ENCODE measurements at regions not wholly inside any gene's neighbourhood (a gene's known extent, or its start where the extent isn't known, plus 50 kb on each side); places are given as distances from the start of the nearest gene placed in this dataset.

DNA sequence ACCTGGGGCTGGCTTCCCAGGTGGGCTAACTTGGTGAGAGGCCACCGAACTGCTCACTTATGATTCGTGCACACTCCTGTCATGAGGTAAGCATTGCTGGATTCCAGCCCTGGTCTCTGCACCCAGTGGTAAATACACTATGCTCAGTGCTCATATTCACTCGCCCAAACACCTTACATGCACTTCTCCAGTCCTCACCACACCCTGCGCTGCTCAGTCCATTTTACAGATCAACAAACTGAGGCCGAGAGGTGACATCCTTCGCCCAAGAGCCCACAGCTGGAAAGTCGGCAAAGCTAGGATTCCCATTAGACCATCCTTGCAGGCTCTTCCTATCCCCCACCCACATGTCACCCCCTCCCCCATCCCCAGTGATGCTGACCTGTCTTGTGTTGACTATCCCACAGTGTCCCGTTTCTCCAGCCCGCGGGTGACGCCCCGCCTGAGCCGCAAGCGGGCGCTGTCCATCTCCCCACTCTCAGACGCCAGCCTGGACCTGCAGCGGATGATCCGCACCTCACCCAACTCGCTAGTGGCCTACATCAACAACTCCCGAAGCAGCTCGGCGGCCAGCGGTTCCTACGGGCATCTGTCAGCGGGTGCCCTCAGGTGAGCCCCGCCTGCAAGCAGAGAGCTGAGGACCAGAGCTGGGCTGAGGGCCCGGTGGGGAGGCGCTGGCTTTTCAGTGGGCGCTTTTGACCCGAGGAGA, 232.8 kb downstream of the GLI2 start:
- H3K27me3 ChIP-seq (ENCODE audit: control insufficient read depth in 1 of 2, insufficient read depth in 2 of 2, low read length in 2 of 2), result no peaks in the 10 kb centered on the region
- H3K4me1 ChIP-seq (ENCODE audit: control insufficient read depth, insufficient read depth, low read length), result no peaks in the 10 kb centered on the region
- H3K4me3 ChIP-seq (ENCODE audit: low read length in 2 of 2), result no peak overlapping the region
- H3K9ac ChIP-seq (ENCODE audit: low read length in 2 of 2), result no peak overlapping the region
- H3K36me3 ChIP-seq (ENCODE audit: control insufficient read depth in 2 of 2, insufficient read depth in 2 of 2, low read length in 2 of 2), result peaks cover 23 to 47% of the 10 kb centered on the region in 2 donors
- H3K9me3 ChIP-seq (ENCODE audit: control insufficient read depth in 2 of 2, low read length in 2 of 2), result no peaks in the 10 kb centered on the region
- H3K27ac ChIP-seq (ENCODE audit: low read length), result no peak overlapping the region

- Histone ChIP-seq H3K9ac (ENCODE audit: low read length in 2 of 2) (no peak overlapping the region), H3K27me3 (ENCODE audit: control insufficient read depth in 1 of 2, insufficient read depth in 2 of 2, low read length in 2 of 2) (no peaks in the 10 kb centered on the region), H3K27ac (ENCODE audit: low read length) (no peak overlapping the region), H3K4me3 (ENCODE audit: low read length in 2 of 2) (no peak overlapping the region), H3K9me3 (ENCODE audit: control insufficient read depth in 2 of 2, low read length in 2 of 2) (no peaks in the 10 kb centered on the region), H3K4me1 (ENCODE audit: control insufficient read depth, insufficient read depth, low read length) (no peaks in the 10 kb centered on the region), H3K36me3 (ENCODE audit: control insufficient read depth in 2 of 2, insufficient read depth in 2 of 2, low read length in 2 of 2) (peaks cover 28 to 57% of the 10 kb centered on the region in 2 donors)
These were observed 234.1 kb downstream of the GLI2 start for GRCh38 chr2:120969613-120970355.

DNA sequence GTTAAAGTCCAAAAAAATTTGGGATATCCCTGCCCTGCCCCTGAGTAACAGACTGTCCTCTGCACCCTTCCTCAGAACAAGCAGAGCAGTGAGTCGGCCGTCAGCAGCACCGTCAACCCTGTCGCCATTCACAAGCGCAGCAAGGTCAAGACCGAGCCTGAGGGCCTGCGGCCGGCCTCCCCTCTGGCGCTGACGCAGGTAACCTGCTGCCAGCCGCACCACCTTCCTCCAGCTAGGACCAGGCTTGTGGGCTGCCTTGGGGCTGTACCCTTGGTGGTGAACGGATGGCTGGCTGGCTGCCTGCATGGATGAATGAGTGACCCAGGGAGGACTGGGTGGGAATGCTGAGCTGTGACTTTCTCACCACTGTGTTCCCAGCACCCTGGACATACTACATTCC, 236.2 kb downstream of the GLI2 start:
- Histone ChIP-seq H3K9ac (ENCODE audit: low read length in 2 of 2) (no peak overlapping the region), H3K27me3 (ENCODE audit: control insufficient read depth in 1 of 2, insufficient read depth in 2 of 2, low read length in 2 of 2) (no peaks in the 10 kb centered on the region), H3K4me1 (ENCODE audit: control insufficient read depth, insufficient read depth, low read length) (no peaks in the 10 kb centered on the region), H3K9me3 (ENCODE audit: control insufficient read depth in 2 of 2, low read length in 2 of 2) (no peaks in the 10 kb centered on the region), H3K27ac (ENCODE audit: low read length) (no peak overlapping the region), H3K4me3 (ENCODE audit: low read length in 2 of 2) (no peak overlapping the region), H3K36me3 (ENCODE audit: control insufficient read depth in 2 of 2, insufficient read depth in 2 of 2, low read length in 2 of 2) (peaks cover 40 to 67% of the 10 kb centered on the region in 2 donors)

- H3K27ac ChIP-seq (ENCODE audit: low read length), result no peak overlapping the region
- no peaks in the 10 kb centered on the region for H3K27me3 ChIP-seq (ENCODE audit: control insufficient read depth in 1 of 2, insufficient read depth in 2 of 2, low read length in 2 of 2)
- no peaks in the 10 kb centered on the region for H3K9me3 ChIP-seq (ENCODE audit: control insufficient read depth in 2 of 2, low read length in 2 of 2)
- no peaks in the 10 kb centered on the region for H3K4me1 ChIP-seq (ENCODE audit: control insufficient read depth, insufficient read depth, low read length)
- H3K9ac ChIP-seq (ENCODE audit: low read length in 2 of 2), result no peak overlapping the region
- no peak overlapping the region for H3K4me3 ChIP-seq (ENCODE audit: low read length in 2 of 2)
- H3K36me3 ChIP-seq (ENCODE audit: control insufficient read depth in 2 of 2, insufficient read depth in 2 of 2, low read length in 2 of 2), result peaks cover 40 to 69% of the 10 kb centered on the region in 2 donors
These were observed 236.6 kb downstream of the GLI2 start for GRCh38 chr2:120972286-120972685.

- Histone ChIP-seq H3K9ac (ENCODE audit: low read length in 2 of 2) (no peak overlapping the region), H3K9me3 (ENCODE audit: control insufficient read depth in 2 of 2, low read length in 2 of 2) (no peaks in the 10 kb centered on the region), H3K4me3 (ENCODE audit: low read length in 2 of 2) (no peak overlapping the region), H3K4me1 (ENCODE audit: control insufficient read depth, insufficient read depth, low read length) (no peaks in the 10 kb centered on the region), H3K36me3 (ENCODE audit: control insufficient read depth in 2 of 2, insufficient read depth in 2 of 2, low read length in 2 of 2) (peaks cover 40 to 72% of the 10 kb centered on the region in 2 donors), H3K27ac (ENCODE audit: low read length) (no peak overlapping the region), H3K27me3 (ENCODE audit: control insufficient read depth in 1 of 2, insufficient read depth in 2 of 2, low read length in 2 of 2) (no peaks in the 10 kb centered on the region)
These were observed 237.5 kb downstream of the GLI2 start for GRCh38 chr2:120973196-120973595.

DNA sequence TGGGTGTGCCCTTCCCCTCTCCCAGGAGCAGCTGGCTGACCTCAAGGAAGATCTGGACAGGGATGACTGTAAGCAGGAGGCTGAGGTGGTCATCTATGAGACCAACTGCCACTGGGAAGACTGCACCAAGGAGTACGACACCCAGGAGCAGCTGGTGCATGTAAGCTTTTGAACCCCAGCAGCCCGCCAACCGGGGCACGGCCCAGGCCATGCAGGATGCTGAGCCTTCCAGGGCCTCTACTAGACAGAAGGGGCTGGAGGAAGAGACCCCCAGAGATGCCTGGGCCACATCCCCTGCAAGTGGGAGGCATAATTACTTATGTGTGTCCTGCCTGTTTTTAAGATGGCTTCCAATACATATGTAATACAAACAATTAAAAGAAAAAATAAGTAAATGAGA, 239.3 kb downstream of the GLI2 start:
- no peak overlapping the region for H3K27ac ChIP-seq (ENCODE audit: low read length)
- H3K9me3 ChIP-seq (ENCODE audit: control insufficient read depth in 2 of 2, low read length in 2 of 2), result no peaks in the 10 kb centered on the region
- H3K36me3 ChIP-seq (ENCODE audit: control insufficient read depth in 2 of 2, insufficient read depth in 2 of 2, low read length in 2 of 2), result peaks cover 40 to 65% of the 10 kb centered on the region in 2 donors
- no peak overlapping the region for H3K9ac ChIP-seq (ENCODE audit: low read length in 2 of 2)
- H3K27me3 ChIP-seq (ENCODE audit: control insufficient read depth in 1 of 2, insufficient read depth in 2 of 2, low read length in 2 of 2), result no peaks in the 10 kb centered on the region
- H3K4me3 ChIP-seq (ENCODE audit: low read length in 2 of 2), result no peak overlapping the region
- no peaks in the 10 kb centered on the region for H3K4me1 ChIP-seq (ENCODE audit: control insufficient read depth, insufficient read depth, low read length)

DNA sequence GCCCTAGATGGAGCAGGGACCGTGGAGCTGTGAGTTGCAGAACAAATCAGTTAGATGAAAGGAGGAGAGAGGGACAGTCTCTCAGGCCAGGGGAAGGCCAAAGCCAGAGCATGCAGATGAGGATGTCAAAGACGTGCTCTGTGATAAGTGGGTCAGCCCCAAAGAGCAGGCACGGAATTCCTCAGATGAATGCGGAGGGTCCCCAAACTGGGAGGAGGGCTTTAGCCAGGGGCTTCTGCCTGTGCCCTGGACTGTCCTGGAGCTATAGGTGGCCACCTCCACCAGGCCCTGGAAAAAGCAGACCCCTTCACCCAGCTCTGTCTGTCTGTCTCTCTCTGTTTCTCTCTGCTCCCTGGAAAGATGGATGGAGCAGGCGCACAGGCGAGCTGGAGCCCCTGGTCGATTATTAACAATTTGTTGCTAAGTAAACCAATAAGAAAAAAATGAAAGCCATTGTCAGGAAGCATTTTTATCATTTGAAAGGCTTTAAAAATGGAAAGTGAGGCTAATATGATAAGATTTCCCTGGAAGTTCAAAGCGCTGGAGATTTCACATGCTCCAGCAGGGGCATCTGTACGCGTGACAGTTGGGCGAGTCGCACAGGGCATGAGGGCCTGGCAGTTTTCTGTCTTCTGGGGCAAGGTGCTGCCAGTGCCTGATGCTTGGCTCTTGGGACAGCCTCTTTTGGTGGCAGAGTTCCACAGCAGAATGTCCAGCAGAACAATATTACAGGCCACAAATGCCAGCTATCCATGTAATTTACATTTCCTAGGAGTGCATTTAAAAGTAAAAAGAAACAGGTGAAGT, 241.0 kb downstream of the GLI2 start:
- Histone ChIP-seq H3K27ac (ENCODE audit: low read length) (no peak overlapping the region), H3K9ac (ENCODE audit: low read length in 2 of 2) (no peak overlapping the region), H3K36me3 (ENCODE audit: control insufficient read depth in 2 of 2, insufficient read depth in 2 of 2, low read length in 2 of 2) (peaks cover 33 to 60% of the 10 kb centered on the region in 2 donors), H3K9me3 (ENCODE audit: control insufficient read depth in 2 of 2, low read length in 2 of 2) (no peaks in the 10 kb centered on the region), H3K27me3 (ENCODE audit: control insufficient read depth in 1 of 2, insufficient read depth in 2 of 2, low read length in 2 of 2) (no peaks in the 10 kb centered on the region), H3K4me3 (ENCODE audit: low read length in 2 of 2) (no peak overlapping the region), H3K4me1 (ENCODE audit: control insufficient read depth, insufficient read depth, low read length) (no peaks in the 10 kb centered on the region)

DNA sequence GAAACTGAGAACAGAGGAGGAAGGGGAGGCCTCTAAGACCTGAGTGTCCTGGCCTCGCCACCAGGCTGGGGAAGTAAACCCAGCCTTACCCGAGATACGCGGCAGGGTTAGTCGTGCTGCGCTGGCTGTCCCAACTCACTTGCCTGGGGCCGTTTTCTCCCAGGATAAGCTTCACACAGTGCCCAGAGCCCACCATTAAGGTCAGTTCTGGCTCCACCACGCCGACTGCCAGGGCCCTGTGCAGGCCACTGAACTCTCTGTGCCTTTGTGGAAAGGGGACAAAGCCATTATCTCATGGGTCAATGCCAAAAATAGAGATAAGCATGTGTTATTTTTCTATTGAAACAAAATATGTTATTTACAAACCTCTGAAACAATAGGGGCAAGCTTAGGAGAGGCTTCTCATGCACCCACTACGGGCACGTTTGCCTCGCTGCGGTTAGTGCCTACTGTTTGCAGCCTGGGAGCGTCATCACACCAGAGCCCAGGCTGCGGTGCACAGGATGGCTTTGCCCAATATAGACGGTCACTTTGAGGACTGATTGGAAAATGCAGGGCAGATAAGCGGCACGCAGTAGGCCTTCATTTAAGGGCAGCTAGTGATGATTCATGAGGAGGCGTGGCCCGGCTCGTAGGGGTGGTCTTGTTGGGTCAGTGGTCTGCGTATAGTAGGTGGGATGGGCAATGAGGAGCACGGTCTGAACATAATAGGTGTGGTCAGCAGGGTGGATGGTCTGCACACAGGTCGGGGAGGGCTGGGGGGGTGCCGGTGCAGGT, 242.1 kb downstream of the GLI2 start:
- no peaks in the 10 kb centered on the region for H3K4me1 ChIP-seq (ENCODE audit: control insufficient read depth, insufficient read depth, low read length)
- no peak overlapping the region for H3K4me3 ChIP-seq (ENCODE audit: low read length in 2 of 2)
- no peak overlapping the region for H3K27ac ChIP-seq (ENCODE audit: low read length)
- H3K9ac ChIP-seq (ENCODE audit: low read length in 2 of 2), result no peak overlapping the region
- peaks cover 28 to 51% of the 10 kb centered on the region in 2 donors for H3K36me3 ChIP-seq (ENCODE audit: control insufficient read depth in 2 of 2, insufficient read depth in 2 of 2, low read length in 2 of 2)
- H3K9me3 ChIP-seq (ENCODE audit: control insufficient read depth in 2 of 2, low read length in 2 of 2), result no peaks in the 10 kb centered on the region
- no peaks in the 10 kb centered on the region for H3K27me3 ChIP-seq (ENCODE audit: control insufficient read depth in 1 of 2, insufficient read depth in 2 of 2, low read length in 2 of 2)

GRCh38 chr2:120978359-120979050, 242.8 kb downstream of the GLI2 start:
- no peaks in the 10 kb centered on the region for H3K4me1 ChIP-seq (ENCODE audit: control insufficient read depth, insufficient read depth, low read length)
- H3K36me3 ChIP-seq (ENCODE audit: control insufficient read depth in 2 of 2, insufficient read depth in 2 of 2, low read length in 2 of 2), result peaks cover 34 to 48% of the 10 kb centered on the region in 2 donors
- H3K4me3 ChIP-seq (ENCODE audit: low read length in 2 of 2), result no peak overlapping the region
- H3K27ac ChIP-seq (ENCODE audit: low read length), result no peak overlapping the region
- no peaks in the 10 kb centered on the region for H3K9me3 ChIP-seq (ENCODE audit: control insufficient read depth in 2 of 2, low read length in 2 of 2)
- H3K27me3 ChIP-seq (ENCODE audit: control insufficient read depth in 1 of 2, insufficient read depth in 2 of 2, low read length in 2 of 2), result no peaks in the 10 kb centered on the region
- no peak overlapping the region for H3K9ac ChIP-seq (ENCODE audit: low read length in 2 of 2)

GRCh38 chr2:120979398-120979797, 243.7 kb downstream of the GLI2 start:
- H3K4me1 ChIP-seq (ENCODE audit: control insufficient read depth, insufficient read depth, low read length), result no peaks in the 10 kb centered on the region
- no peak overlapping the region for H3K27ac ChIP-seq (ENCODE audit: low read length)
- no peak overlapping the region for H3K9ac ChIP-seq (ENCODE audit: low read length in 2 of 2)
- no peak overlapping the region for H3K4me3 ChIP-seq (ENCODE audit: low read length in 2 of 2)
- H3K9me3 ChIP-seq (ENCODE audit: control insufficient read depth in 2 of 2, low read length in 2 of 2), result no peaks in the 10 kb centered on the region
- peaks cover 40 to 42% of the 10 kb centered on the region in 2 donors for H3K36me3 ChIP-seq (ENCODE audit: control insufficient read depth in 2 of 2, insufficient read depth in 2 of 2, low read length in 2 of 2)
- H3K27me3 ChIP-seq (ENCODE audit: control insufficient read depth in 1 of 2, insufficient read depth in 2 of 2, low read length in 2 of 2), result no peaks in the 10 kb centered on the region
